Astrocyte of the hippocampus (primary cell): ENCODE measurements at regions not wholly inside any gene's neighbourhood (a gene's known extent, or its start where the extent isn't known, plus 50 kb on each side); places are given as distances from the start of the nearest gene placed in this dataset.
"Not testable (repeated sequence)": the region's sequence is repeated elsewhere in the genome, so short reads cannot be mapped to it uniquely, and the experiment has no call there.

Experiments
- DNase-seq: peaks from one replicate; pipeline ENCODE4 v3.0.0; 2011; ENCODE audit warnings: low read depth, low spot score

DNA sequence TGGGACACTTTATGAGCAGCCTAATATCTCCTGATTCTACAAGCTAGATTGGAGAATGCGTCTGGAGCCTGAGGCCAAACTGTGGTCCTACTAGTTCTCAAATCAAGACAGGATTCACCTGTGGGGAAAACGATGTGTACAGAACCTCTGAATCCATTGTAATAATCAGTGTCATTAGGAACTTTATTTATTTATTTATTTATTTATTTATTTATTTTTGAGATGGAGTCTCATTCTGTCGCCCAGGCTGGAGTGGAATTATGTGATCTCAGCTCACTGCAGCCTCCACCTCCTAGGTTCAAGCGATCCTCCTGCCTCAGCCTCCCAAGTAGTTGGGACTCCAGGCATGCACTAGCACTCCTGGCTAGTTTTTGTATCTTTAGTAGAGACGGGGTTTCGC is 52.6 kb upstream of the KIF26B start:
- not testable (repeated sequence) for DNase-seq

DNA sequence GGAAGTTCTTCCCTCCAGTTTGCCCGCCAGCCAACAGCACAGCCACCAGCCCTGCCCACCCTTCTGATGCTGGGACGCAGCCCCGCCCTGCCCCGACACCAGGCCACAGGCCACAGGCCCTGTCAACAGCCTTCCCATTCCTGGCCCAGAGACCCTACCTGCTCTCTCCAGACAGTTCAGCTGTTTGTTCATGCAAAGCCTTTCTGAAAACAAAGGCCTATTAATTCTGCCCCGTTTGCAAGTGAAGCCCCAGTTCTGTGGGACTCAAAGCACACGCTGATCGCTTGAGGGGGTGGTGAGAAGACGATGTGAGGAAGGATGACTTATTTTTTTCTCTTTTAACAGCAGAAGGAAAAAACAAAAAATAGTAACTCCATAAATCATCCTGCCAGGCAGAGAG is 55.4 kb upstream of the KIF26B start:
- no peak for DNase-seq

GRCh38 chr1:245098924-245099323 is 55.9 kb upstream of the KIF26B start:
- DNase-seq = no peak

DNA sequence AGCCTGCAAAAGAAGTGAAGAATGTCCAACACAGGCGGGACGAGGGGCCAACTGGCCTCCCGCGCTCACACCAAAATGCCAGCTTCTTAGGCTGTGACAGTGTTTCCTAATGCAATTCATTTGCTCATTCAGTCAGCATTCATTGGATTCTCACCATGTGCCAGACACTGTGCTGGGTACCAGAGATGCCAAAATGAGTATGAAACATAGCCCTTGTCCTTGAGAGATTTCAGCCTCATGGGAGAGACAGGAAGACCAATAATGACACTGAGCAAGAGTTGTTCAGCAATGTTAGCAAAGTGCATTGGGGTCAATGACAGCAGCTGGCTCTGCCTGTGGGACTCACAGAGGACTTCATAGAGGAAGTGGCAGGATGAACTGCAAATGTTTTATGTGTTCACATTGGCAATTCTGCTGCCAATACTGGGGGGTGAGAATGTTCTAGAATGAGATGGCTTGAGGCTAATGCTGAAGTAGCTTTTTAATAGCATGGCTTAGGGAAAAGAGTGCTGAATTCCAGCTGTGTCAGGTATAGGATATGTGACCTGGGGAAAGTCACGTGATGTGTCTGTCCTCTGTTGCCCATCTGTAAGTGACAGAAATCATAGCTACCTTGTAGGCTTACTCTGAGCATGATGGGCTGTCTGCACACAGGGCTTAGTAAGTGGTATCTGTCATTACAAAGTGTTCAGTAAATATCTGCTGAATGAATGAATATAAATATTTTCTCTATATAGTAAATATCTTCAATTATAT is 58.3 kb upstream of the KIF26B start:
- DNase-seq = no peak

DNA sequence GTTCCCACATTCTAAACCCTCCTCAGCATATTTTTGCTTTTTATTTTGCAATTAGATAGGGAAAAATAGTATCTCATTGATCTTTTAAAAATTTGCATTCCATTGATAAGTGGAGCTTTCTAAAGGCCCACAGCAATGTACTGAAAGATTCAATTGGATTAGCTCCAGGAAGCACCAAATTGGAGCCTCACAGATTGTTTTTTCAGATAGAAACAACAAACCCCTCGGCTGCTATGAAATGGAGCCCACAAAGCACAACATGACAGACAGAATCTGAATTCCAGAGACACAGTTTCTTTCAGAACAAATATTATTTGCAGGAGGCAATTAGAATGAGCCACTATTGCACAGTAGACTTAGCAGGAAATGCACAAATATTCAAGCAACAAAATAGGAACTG is 58.9 kb upstream of the KIF26B start:
- peak; percentile 25 for DNase-seq

DNA sequence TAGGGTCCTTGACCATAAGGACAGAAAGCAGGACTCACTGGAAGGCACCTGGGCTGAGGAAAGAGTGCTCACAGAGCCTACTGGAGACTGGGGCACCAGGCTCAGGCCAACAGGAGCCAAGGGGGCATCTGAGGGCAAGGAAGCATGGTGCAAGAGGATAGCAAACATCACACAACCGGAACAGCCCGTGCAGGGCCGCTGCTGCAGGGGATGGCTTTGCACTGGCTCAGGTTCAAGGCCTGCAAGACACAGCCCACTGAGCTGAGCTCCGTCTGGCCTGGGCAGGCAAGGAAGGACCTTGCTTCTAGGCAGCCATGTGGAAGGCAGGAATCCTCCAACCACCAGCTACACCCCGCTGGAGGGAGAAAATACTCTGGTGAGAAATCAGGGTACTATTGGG is 59.8 kb upstream of the KIF26B start:
- no peak for DNase-seq

DNA sequence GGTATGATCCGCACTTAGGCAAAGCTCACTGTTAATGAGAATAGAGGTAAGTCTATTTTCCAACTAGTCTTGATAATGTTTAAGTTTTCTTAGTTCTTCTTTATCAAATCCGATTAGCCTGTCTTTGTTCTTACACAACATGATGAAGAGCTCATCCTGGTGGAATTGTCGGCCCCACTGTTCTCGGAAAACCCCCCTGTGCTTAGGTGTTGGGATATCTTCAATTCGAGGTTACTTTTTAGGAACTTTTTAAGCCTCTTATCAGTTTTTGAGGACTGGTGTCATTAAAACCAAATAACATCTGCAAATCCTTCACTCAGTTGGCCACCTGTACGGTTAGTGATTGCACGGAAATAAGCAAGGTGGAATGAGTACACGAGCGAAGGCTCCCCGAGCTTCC is 60.7 kb upstream of the KIF26B start:
- DNase-seq = no peak

GRCh38 chr1:245092638-245092976 is 62.2 kb upstream of the KIF26B start:
- no peak for DNase-seq

GRCh38 chr1:245091818-245092637 is 62.8 kb upstream of the KIF26B start:
- peak; percentile 93 for DNase-seq

DNA sequence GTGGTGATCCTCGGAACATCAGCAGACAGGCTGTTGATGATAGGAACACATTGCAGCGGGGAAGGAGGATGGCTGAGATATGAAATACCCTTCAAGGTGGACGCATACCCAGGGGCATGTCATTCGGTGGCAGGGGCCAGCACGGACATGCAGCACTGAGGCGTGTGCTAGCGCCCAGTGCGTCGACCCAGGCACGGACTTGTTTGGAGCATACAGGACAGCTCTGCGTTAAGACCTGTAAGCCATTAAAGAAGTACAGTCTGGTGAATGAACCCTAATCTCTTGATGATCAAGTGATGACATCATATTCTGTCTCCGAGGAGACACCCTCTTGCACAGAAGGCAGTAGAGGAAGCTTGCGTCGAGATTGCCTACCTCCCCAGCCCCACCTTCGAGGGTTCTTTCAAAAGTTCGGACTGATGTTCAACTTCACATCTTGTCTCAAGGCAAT is 63.6 kb upstream of the KIF26B start:
- DNase-seq = no peak

- DNase-seq = no peak
Observed at GRCh38 chr1:245090491-245091090, 64.2 kb upstream of the KIF26B start.

DNA sequence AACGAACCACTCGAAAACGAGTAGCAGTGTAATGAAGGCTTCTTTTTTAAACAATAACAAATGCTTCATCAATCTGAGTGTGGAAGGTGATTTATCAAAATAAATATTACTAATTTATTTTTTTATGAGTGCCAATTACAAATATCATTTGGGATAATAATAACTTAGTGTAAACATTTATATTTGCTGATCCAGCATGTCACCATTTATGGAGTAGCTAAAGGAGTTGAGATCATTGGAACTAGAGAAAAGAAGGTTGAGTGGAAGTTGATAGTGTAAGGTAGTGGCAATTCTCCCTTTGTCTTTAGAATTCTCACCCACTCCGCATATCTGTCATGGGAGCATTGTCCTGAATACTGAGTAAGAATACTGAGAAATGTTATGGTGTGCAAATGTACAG is 67.1 kb upstream of the KIF26B start:
- DNase-seq = no peak

DNA sequence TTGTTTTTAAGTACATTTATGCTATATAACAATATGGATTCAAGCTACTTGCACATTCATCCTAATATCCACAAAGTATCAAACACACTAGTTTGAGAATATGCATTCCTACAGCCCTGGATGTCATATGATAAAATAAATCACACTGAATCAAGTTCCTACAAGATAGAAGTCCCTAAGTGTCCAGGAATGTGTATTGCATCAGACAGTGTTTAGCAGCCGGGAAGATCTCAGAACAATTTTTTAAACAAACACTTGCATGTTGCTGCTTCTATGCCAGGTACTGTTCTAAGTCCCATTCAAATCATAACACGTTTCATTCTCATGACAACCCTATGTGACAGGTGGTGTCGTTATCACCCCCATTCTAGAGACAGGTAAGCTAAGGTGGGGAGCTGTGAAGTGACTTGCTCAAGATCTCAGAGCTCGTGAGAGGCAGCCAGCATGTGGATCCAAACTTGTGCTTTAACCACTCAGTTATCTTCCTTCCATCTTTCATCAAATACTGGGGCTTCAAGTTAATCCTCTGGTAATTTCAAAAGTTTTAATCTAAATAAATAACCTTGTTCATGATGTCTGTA is 68.3 kb upstream of the KIF26B start:
- DNase-seq = no peak

GRCh38 chr1:245085508-245086095 is 69.2 kb upstream of the KIF26B start:
- peak; percentile 94 for DNase-seq

DNA sequence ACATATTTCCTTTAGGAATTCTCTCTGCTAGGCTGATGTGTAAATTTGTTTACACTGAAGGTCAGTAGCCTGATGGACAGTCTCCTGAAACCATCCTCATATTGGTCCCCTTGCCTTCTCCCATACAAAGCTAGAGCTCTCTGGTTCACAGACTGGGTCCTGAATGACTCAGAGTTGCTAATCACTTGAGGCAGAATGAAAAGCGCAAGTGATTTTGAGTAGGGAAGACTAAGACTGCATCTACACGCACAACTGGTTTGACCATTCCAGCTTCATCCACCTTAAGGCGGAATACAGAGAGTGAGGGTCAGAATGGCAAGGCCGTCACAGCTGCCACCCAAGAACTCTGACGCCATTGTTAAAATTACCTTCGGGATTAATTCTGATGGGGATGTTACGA is 70.2 kb upstream of the KIF26B start:
- DNase-seq = peak; percentile 51

GRCh38 chr1:245079021-245079609 is 75.7 kb upstream of the KIF26B start:
- DNase-seq = peak; percentile 60

- DNase-seq = no peak
Observed at GRCh38 chr1:245074898-245075297, 79.9 kb upstream of the KIF26B start.

DNA sequence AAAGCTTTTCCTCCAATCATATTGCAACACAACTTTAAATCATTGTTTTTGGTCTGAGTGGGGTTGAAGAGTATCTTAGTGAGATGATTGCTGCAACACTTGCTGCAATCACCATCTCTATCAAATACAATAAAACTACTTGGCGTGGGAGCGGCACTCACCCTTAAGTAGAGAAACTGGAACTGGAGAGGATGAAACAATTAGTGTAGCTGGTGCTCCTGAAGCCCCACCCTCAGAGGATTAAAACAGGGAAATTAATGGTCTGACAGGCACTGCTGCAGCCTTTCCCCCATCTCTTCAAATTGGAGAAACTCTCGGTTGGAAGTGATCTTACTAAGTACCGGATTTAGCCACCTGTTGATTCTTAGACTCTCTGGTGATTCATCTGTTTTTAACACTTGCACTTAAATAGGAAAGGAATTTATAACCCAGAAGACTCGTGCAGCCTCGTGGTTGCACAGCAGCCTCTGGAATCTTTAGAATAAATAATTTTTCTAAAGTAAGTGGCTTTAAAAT is 80.5 kb upstream of the KIF26B start:
- DNase-seq = peak; percentile 39

DNA sequence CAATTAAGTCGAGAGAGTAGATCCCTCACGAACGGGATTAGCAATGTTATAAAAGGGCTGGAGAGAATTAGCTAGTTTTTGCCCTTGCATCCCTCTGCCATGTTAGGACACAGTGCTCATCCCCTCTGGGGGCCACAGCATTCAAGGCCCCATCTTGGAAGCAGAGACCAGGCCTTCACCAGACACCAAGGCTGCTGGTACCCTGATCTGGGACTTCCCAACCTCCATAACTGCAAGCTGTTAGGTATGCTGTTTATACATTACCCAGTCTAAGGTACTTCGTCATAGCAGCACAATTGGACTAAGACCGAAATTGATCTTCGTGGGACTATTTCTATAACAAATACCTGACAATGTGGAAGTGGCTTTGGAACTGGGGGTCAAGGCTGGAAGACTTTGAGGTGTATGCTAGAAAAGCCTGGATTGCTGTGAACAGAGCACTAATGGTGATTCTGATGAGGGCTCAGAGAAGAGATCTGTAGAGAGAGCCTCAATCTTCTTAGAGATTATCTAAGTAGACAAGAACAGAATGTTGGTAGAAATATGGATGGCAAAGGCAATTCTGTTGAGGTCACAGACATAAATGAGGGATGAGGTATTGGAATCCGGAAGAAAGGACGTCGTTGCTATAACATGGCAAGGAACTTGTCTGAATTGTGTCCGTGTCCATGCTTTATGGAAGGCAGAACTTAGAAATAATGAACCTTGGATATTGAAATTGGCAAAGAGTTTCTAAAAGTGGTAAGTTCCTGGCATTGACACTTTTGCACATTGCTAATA is 83.8 kb upstream of the KIF26B start:
- DNase-seq = no peak

DNA sequence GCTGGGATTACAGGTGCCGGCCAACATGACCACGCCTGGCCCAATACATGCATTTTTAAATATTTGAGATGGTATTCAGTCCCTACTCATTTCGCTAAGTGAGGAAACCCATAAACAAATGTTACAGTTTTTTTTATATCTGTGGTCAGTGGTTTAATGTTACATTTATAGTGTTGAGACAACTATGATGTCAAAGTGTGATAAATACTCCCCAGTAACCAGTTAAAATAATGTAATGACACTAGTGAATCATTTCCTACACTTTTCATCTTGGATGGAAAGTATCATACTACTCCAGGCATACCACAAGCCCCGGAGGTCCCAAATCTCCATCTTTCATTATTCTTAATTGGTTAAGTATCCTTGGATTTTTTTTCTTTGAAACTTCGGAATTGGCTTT is 87.5 kb upstream of the KIF26B start:
- DNase-seq = no peak
